Mucosa of descending colon (tissue), 3 donors: ENCODE measurements at regions not wholly inside any gene's neighbourhood (a gene's known extent, or its start where the extent isn't known, plus 50 kb on each side); places are given as distances from the start of the nearest gene placed in this dataset.

Source experiments
- ATAC-seq: fragments of 200-7000 bp; cut with Tn5 transposase; one replicate; pipeline ENCODE4 v1.9.1; 2020; ENCODE audit warnings: mild to moderate bottlenecking, moderate library complexity
- DNase-seq, 3 donors: peaks; one replicate each; pipeline ENCODE4 v3.0.0-alpha.2; 2020
- H3K36me3 ChIP-seq: fragments of 200-600 bp; one replicate; pipeline ENCODE4 v1.8.0; 2021; ENCODE audit warnings: low read depth, mild to moderate bottlenecking
- H3K4me1 ChIP-seq: fragments of 200-600 bp; one replicate; pipeline ENCODE4 v1.8.0; 2021; ENCODE audit warnings: low read depth, mild to moderate bottlenecking
- H3K4me3 ChIP-seq: fragments of 200-600 bp; one replicate; pipeline ENCODE4 v1.8.0; 2021; ENCODE audit warnings: mild to moderate bottlenecking
- H3K9me3 ChIP-seq: fragments of 200-600 bp; one replicate; pipeline ENCODE4 v1.8.0; 2021; ENCODE audit warnings: mild to moderate bottlenecking
- intact Hi-C, 2 donors: fragments of 100-400 bp; cut with DNase I in 1 of 2; cut with micrococcal nuclease in 1 of 2; formaldehyde crosslinking; loops; one replicate each; pipeline versions ENCODE4 v1.11.0 to v1.11.1; 2022; cut with DNase I, micrococcal nuclease
- TF ChIP-seq, protein P1 (sequence below): fragments of 200-600 bp; IDR thresholded peaks from one replicate; pipeline ENCODE4 v1.8.0; 2022; ENCODE audit warnings: antibody characterized with exemption, mild to moderate bottlenecking
- donor health status: DM: no; HTN: no; CAD: no; lungs with moderate emphysema.
- donor health status: DM: no; HTN: no; CAD: no.
- donor health status: DM: no; HTN: yes; CAD: no.

DNA sequence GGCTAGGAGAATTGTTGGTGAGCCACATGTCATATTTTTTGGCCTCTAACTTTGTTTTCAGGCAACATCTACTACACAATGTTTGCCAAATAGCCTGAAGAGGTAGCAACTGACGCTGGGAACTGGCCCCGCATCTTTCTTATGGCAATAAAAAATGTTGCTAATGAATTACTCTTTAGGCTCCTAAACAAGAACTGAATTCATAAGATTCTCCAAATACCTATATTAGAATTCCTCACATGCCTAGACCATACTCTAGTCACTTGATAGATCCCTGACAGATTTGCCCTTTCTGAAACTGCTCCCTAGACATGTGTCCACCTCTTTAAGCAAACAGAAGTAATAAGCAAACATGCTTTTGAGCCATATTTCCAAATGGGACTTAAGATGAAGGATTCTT, 209.0 kb upstream of the ATXN7L3B start:
- intact Hi-C loops, result no loop called here

DNA sequence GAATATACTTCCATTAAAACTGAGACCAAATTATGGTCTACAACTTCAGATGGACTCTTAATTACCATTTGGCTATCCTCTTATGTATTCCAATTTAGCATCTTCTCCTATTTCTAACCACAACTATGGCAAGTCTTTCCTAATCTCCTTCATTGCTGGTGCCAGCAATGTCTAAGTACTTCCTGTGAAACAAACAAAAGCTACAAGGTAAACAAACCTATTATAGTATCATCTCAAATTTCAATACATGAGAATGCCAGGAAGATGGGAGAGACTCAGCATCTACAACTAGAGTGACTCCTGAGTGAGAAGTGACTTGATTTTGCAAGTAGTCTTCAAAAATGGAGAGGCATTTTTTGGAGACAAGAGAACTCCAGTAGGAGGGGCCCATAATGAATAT, 202.9 kb upstream of the ATXN7L3B start:
- DNase-seq (no peak), ATAC-seq (no peak)
- Histone ChIP-seq H3K4me3 (no peak overlapping the region), H3K4me1 (no peaks in the 10 kb centered on the region), H3K9me3 (peaks cover 2% of the 10 kb centered on the region), H3K36me3 (no peaks in the 10 kb centered on the region)
- intact Hi-C loops, result no loop called here
- TF ChIP-seq, protein P1, sequence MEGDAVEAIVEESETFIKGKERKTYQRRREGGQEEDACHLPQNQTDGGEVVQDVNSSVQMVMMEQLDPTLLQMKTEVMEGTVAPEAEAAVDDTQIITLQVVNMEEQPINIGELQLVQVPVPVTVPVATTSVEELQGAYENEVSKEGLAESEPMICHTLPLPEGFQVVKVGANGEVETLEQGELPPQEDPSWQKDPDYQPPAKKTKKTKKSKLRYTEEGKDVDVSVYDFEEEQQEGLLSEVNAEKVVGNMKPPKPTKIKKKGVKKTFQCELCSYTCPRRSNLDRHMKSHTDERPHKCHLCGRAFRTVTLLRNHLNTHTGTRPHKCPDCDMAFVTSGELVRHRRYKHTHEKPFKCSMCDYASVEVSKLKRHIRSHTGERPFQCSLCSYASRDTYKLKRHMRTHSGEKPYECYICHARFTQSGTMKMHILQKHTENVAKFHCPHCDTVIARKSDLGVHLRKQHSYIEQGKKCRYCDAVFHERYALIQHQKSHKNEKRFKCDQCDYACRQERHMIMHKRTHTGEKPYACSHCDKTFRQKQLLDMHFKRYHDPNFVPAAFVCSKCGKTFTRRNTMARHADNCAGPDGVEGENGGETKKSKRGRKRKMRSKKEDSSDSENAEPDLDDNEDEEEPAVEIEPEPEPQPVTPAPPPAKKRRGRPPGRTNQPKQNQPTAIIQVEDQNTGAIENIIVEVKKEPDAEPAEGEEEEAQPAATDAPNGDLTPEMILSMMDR, result no peak

More for the DNA sequence above, 209.0 kb upstream of the ATXN7L3B start:
- Histone ChIP-seq H3K9me3 (peaks cover 2% of the 10 kb centered on the region), H3K36me3 (no peaks in the 10 kb centered on the region), H3K4me3 (no peak overlapping the region), H3K4me1 (no peaks in the 10 kb centered on the region)
- ATAC-seq, result no peak
- TF ChIP-seq, protein P1, result no peak
- no peak for DNase-seq

DNA sequence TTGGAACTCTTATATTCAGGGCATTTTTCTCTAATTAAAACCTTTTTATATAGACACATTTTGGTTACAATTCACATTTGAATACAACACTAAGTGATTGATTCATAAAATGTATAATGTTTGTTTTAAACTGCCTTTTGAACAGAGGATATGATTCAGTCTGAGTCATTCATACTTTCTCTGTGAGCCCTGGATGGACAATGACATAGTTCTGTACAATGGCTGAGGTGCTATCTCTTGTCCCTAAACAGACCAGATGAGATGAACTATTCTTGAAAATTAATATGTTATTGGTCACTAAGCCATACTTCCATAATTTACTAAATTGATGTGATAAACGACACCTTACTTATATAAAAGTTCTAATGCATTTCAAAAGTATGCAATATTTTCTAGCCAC, 199.7 kb upstream of the ATXN7L3B start:
- H3K4me3 ChIP-seq, result no peak overlapping the region
- DNase-seq (no peak), ATAC-seq (no peak)
- H3K9me3 ChIP-seq, result no peaks in the 10 kb centered on the region
- intact Hi-C loops, result no loop called here
- no peaks in the 10 kb centered on the region for H3K36me3 ChIP-seq
- TF ChIP-seq, protein P1, result no peak
- H3K4me1 ChIP-seq, result no peaks in the 10 kb centered on the region

DNA sequence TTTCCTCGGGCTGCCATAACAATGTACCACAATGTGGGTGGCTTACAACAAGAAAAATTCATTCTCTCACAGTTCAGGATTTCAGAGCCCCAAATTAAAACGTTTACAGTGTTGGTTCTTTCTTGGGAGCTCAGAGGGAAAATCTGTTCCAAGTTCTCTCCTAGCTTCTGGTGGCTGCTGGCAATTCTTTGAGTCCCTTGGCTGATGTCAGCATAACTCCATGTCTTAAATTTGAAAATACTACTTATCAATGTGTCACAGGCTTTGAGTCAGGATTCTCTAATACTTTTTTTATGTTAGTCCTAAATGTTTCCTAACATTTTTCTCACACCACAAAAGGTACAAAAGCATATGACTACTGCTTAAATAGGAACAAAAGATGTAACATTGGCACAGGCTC, 198.4 kb upstream of the ATXN7L3B start:
- intact Hi-C loops, result no loop called here
- Histone ChIP-seq H3K4me3 (no peak overlapping the region), H3K9me3 (no peaks in the 10 kb centered on the region), H3K4me1 (no peaks in the 10 kb centered on the region), H3K36me3 (no peaks in the 10 kb centered on the region)
- ATAC-seq, result no peak
- TF ChIP-seq, protein P1, result no peak
- DNase-seq, result no peak

DNA sequence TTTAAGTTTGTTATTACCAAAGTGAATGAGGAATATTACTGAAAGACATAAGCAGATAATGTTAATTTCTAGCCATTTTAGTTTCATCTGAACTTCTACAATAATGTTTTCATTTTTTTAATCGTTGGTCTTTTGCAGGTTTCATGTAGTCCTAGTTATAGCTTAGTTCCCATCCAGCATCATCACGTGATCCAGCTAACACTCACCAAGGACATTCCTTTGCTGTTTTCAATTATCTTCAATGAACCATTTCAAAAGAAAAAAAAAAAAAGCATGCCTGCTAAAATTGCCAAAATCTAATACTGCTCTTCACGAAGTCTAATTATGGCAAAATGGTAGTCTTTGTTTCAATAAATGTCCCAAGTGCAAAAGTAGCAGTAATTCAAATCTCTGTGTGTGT, 187.7 kb upstream of the ATXN7L3B start:
- no peak overlapping the region for H3K4me3 ChIP-seq
- TF ChIP-seq, protein P1, result no peak
- ATAC-seq (no peak), DNase-seq (no peak)
- intact Hi-C loops, result no loop called here
- H3K4me1 ChIP-seq, result no peaks in the 10 kb centered on the region
- no peaks in the 10 kb centered on the region for H3K36me3 ChIP-seq
- peaks cover 2% of the 10 kb centered on the region for H3K9me3 ChIP-seq
